ENCODE measurements at regions not wholly inside any gene's neighbourhood (a gene's known extent, or its start where the extent isn't known, plus 50 kb on each side); places are given as distances from the start of the nearest gene placed in this dataset.

GRCh38 chr2:234324116-234324515 lies 172.8 kb downstream of the ARL4C start:
- DNase-seq (ENCODE audit: low spot score in 2 of 2): peak in 1 of 2 donors; percentile 83
- TF ChIP-seq, protein P1, sequence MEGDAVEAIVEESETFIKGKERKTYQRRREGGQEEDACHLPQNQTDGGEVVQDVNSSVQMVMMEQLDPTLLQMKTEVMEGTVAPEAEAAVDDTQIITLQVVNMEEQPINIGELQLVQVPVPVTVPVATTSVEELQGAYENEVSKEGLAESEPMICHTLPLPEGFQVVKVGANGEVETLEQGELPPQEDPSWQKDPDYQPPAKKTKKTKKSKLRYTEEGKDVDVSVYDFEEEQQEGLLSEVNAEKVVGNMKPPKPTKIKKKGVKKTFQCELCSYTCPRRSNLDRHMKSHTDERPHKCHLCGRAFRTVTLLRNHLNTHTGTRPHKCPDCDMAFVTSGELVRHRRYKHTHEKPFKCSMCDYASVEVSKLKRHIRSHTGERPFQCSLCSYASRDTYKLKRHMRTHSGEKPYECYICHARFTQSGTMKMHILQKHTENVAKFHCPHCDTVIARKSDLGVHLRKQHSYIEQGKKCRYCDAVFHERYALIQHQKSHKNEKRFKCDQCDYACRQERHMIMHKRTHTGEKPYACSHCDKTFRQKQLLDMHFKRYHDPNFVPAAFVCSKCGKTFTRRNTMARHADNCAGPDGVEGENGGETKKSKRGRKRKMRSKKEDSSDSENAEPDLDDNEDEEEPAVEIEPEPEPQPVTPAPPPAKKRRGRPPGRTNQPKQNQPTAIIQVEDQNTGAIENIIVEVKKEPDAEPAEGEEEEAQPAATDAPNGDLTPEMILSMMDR (IDR thresholded peaks at IDR 0.05): no peak
- TF ChIP-seq POLR2A (IDR thresholded peaks at IDR 0.05): no peak
- intact Hi-C loops (cut with DNase I; ENCODE audit: low total_unique reads): no loop called here
- no peak overlapping the region for H3K4me3 ChIP-seq (ENCODE audit: low read depth, poor library complexity, severe bottlenecking)
- WGBS, 2 donors: 44 to 53% methylated on average over 5 of the region's 5 CpGs

DNA sequence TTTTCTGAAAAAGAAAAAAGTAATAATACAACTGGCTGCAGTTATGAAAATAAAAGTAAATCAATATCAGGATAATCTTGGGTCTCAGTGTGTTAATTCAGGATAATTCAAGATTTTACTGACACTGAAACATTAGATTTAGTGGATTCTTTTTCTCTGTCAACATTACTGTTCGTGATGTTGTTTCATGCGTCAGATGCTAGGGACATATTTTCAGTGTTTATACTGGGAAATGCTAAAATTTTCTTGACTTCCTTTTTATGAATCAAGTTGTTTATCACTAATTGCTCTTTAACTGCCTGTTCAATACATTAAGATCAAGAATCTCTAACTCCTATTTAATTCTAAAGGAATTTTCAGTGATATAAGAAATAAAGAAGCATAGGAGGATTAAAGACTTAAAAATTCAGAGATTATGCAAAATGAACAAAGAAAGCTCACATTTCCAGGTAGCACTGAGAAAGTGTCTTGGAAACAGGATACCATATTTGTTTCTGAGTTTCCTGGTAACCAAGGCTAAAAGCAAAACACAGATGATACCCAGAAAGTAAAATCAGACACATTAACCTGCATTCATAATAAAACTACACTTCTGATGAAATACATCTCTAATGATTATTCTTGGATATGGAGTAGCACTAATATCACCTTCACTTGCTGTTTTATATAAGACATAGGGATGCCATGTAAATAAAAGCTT lies 174.0 kb downstream of the ARL4C start:
- TF ChIP-seq, protein P1 (IDR thresholded peaks at IDR 0.05): no peak
- TF ChIP-seq POLR2A (IDR thresholded peaks at IDR 0.05): no peak
- WGBS, 2 donors: 78 to 92% methylated on average over 2 of the region's 2 CpGs

GRCh38 chr2:234320066-234320465 lies 176.8 kb downstream of the ARL4C start:
- intact Hi-C loops (cut with DNase I; ENCODE audit: low total_unique reads): no loop called here

More for the DNA sequence above, 174.0 kb downstream of the ARL4C start:
- no peak overlapping the region for H3K4me3 ChIP-seq (ENCODE audit: low read depth, poor library complexity, severe bottlenecking)
- intact Hi-C loops (cut with DNase I; ENCODE audit: low total_unique reads): no loop called here
- no peak for DNase-seq (ENCODE audit: low spot score in 2 of 2)

DNA sequence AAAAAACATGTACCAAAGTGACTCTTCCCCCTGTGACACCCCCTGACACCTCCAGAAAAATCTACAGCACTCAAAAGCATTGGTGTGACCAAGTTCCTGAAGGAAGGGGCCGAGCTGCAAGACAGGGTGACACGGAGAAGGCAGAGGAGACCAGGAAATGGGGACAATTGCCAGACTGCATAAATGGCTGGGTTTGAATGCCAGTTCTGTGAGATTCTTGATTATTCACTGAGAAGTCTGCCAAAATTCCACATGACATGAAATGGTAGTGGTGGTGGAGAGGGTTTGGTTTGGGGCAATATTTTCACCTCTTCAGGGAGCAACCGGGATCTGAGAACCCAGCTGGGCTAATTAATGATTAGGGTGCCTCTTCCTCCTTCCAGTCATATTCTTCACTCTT lies 178.5 kb downstream of the ARL4C start:
- H3K4me3 ChIP-seq (ENCODE audit: low read depth, poor library complexity, severe bottlenecking): no peak overlapping the region
- TF ChIP-seq POLR2A (IDR thresholded peaks at IDR 0.05): no peak
- TF ChIP-seq, protein P1 (IDR thresholded peaks at IDR 0.05): no peak
- peak in 1 of 2 donors; percentile 29 for DNase-seq (ENCODE audit: low spot score in 2 of 2)
- intact Hi-C loops (cut with DNase I; ENCODE audit: low total_unique reads): no loop called here
- WGBS, 2 donors: 33 to 38% methylated on average over 3 of the region's 3 CpGs

More at GRCh38 chr2:234320066-234320465, 176.8 kb downstream of the ARL4C start:
- H3K4me3 ChIP-seq (ENCODE audit: low read depth, poor library complexity, severe bottlenecking): no peak overlapping the region
- TF ChIP-seq, protein P1 (IDR thresholded peaks at IDR 0.05): no peak
- no peak for TF ChIP-seq POLR2A (IDR thresholded peaks at IDR 0.05)
- DNase-seq (ENCODE audit: low spot score in 2 of 2): no peak
- 43% methylated on average over 3 of the region's 3 CpGs for WGBS, 2 donors

DNA sequence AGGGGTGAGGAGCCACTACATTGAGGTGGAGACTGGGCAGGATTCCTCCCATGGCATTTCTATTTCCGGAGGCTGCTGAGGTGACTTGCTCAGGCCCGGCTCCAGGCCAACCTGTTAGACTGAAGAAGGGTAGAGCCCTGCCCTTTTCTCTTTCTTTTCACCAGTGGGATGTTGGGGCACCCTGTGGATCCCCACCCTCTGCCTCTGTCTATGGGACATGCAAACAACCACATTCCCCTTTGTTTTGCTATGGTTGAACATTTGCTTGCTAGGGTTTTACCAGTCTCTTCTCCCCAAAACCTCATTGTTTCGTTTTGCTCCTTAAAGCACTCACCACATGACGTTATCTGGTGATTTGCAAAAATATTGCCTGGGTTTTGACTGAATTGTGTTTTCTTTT lies 183.3 kb downstream of the ARL4C start:
- intact Hi-C loops (cut with DNase I; ENCODE audit: low total_unique reads): no loop called here
- TF ChIP-seq, protein P1 (IDR thresholded peaks at IDR 0.05): no peak
- no peak for TF ChIP-seq POLR2A (IDR thresholded peaks at IDR 0.05)
- 75 to 83% methylated on average over 4 of the region's 4 CpGs for WGBS, 2 donors
- DNase-seq (ENCODE audit: low spot score in 2 of 2): peak in 1 of 2 donors; percentile 64
- H3K4me3 ChIP-seq (ENCODE audit: low read depth, poor library complexity, severe bottlenecking): no peak overlapping the region

DNA sequence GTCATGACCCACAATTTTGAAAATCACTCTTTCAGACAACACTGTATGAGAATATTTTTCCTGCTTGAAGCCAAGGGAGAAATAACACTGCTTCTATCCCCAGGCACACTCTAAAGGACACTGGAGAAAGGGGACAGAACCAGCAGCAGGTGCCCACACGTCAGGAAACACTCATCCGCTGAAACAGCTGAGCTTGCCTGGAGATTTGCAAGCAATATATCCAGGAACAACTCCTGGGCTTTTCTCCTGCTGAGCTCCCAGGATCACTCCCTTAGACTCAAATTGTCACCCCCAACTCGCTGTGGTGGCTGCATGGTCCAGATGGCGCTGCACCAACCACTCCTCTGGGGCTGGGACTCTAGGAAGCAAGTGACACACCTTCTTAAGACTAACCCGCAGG lies 186.7 kb downstream of the ARL4C start:
- no peak overlapping the region for H3K4me3 ChIP-seq (ENCODE audit: low read depth, poor library complexity, severe bottlenecking)
- 79 to 87% methylated on average over 5 of the region's 5 CpGs for WGBS, 2 donors
- TF ChIP-seq POLR2A (IDR thresholded peaks at IDR 0.05): no peak
- TF ChIP-seq, protein P1 (IDR thresholded peaks at IDR 0.05): no peak
- DNase-seq (ENCODE audit: low spot score in 2 of 2): peak in 1 of 2 donors; percentile 74
- intact Hi-C loops (cut with DNase I; ENCODE audit: low total_unique reads): no loop called here

All from lower leg skin (tissue), 4 donors.